ENCODE measurements at regions not wholly inside any gene's neighbourhood (a gene's known extent, or its start where the extent isn't known, plus 50 kb on each side); places are given as distances from the start of the nearest gene placed in this dataset.

- TF ChIP-seq, protein P1, sequence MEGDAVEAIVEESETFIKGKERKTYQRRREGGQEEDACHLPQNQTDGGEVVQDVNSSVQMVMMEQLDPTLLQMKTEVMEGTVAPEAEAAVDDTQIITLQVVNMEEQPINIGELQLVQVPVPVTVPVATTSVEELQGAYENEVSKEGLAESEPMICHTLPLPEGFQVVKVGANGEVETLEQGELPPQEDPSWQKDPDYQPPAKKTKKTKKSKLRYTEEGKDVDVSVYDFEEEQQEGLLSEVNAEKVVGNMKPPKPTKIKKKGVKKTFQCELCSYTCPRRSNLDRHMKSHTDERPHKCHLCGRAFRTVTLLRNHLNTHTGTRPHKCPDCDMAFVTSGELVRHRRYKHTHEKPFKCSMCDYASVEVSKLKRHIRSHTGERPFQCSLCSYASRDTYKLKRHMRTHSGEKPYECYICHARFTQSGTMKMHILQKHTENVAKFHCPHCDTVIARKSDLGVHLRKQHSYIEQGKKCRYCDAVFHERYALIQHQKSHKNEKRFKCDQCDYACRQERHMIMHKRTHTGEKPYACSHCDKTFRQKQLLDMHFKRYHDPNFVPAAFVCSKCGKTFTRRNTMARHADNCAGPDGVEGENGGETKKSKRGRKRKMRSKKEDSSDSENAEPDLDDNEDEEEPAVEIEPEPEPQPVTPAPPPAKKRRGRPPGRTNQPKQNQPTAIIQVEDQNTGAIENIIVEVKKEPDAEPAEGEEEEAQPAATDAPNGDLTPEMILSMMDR (IDR thresholded peaks at IDR 0.05 in 2 of 3, conservative IDR thresholded peaks at IDR 0.05 in 1 of 3; ENCODE audit: insufficient read depth in 2 of 3, low read depth in 1 of 3, low read length in 3 of 3) = no peak
- TF ChIP-seq TEAD4 (IDR thresholded peaks at IDR 0.05; ENCODE audit: low read length) = no peak
- no peak for TF ChIP-seq TEAD4 (CRISPR knock-in tag; IDR thresholded peaks at IDR 0.05; ENCODE audit: borderline replicate concordance)
- TF ChIP-seq HDAC2 (IDR thresholded peaks at IDR 0.05) = no peak
- no peak for TF ChIP-seq JUN (IDR thresholded peaks at IDR 0.05; ENCODE audit: borderline replicate concordance, low read depth, low read length)
- TF ChIP-seq JUN (CRISPR knock-in tag; IDR thresholded peaks at IDR 0.05; ENCODE audit: borderline replicate concordance) = no peak
- no peak for TF ChIP-seq ZBTB1 (CRISPR knock-in tag; IDR thresholded peaks at IDR 0.05; ENCODE audit: borderline replicate concordance, low read depth)
- TF ChIP-seq SMAD2 (IDR thresholded peaks at IDR 0.05; ENCODE audit: low read depth, low read length) = no peak
- no peak for TF ChIP-seq NFIC (IDR thresholded peaks at IDR 0.05)
- no peak for TF ChIP-seq MTA1 (IDR thresholded peaks at IDR 0.05; ENCODE audit: borderline replicate concordance)
- TF ChIP-seq, protein P2, sequence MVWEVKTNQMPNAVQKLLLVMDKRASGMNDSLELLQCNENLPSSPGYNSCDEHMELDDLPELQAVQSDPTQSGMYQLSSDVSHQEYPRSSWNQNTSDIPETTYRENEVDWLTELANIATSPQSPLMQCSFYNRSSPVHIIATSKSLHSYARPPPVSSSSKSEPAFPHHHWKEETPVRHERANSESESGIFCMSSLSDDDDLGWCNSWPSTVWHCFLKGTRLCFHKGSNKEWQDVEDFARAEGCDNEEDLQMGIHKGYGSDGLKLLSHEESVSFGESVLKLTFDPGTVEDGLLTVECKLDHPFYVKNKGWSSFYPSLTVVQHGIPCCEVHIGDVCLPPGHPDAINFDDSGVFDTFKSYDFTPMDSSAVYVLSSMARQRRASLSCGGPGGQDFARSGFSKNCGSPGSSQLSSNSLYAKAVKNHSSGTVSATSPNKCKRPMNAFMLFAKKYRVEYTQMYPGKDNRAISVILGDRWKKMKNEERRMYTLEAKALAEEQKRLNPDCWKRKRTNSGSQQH (CRISPR knock-in tag; IDR thresholded peaks at IDR 0.05) = no peak
- no peak for TF ChIP-seq SMAD4 (CRISPR knock-in tag; conservative IDR thresholded peaks at IDR 0.05)
These were observed 73.8 kb upstream of the RAB6C start for GRCh38 chr2:129905664-129906081.
